ENCODE measurements at regions not wholly inside any gene's neighbourhood (a gene's known extent, or its start where the extent isn't known, plus 50 kb on each side); places are given as distances from the start of the nearest gene placed in this dataset.

- TF ChIP-seq CTCF (IDR thresholded peaks at IDR 0.05) (no peak), POLR2A (IDR thresholded peaks at IDR 0.05) (no peak)
Observed at GRCh38 chr5:3736926-3737325, 141.3 kb downstream of the IRX1 start.
